ENCODE measurements at regions not wholly inside any gene's neighbourhood (a gene's known extent, or its start where the extent isn't known, plus 50 kb on each side); places are given as distances from the start of the nearest gene placed in this dataset.

DNA sequence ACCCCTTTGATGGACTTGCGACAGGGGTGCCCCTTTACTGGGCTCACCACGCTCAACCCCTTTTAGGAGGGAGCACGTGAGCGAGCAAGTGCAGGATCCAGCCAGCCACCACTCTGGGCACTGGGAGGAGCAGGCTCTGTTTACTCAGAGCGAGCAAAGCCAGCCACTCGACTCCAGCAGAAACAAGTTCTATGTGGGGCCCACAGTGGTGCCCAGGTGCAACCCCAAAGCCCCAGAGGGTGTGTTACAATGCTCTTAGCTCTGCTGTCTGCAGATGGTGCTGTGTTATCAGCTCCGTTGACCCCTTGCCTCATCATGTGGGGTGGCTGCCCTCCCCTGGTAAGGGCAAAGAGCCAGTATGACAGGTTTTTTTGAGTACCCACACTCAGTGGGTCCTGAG is 120.3 kb upstream of the SUCLG2 start:
- DNase-seq, result no peak

DNA sequence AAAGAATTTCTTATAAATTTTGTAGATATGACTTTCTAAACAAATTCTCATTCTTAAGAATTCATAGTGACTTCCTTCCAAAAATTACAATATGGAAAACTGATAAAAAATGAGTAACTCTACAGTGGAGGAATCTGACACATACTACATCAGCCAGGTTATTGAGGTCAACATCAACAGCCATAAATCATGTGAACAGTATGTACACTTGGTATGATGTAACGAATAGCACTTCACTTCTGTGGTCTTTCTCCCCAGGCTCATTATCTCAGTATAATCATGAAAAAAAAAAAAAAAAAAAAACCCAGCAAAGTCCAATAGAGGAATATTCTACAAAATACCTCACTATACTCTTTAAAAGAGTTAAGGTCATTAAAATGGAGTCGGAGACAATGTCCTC is 111.2 kb upstream of the SUCLG2 start:
- DNase-seq, result no peak

DNA sequence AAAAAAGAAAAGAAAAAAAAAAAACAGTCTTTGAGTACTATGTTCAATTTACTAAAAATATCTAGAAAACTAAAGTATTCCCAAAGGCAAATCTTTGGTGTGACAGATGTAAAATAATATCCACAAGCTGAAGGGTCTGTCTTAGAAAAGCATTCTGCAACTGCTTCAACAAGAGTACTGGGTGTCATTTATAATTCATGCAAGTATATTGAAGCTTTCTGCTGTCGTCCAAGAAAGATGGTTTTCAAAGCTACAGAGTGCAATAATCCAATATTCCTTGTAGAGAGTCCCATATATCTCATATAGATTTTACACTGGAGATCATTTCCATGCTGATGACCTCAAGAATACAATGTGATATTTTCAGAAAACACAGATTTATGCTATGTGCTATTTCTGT is 90.9 kb upstream of the SUCLG2 start:
- no peak for DNase-seq

DNA sequence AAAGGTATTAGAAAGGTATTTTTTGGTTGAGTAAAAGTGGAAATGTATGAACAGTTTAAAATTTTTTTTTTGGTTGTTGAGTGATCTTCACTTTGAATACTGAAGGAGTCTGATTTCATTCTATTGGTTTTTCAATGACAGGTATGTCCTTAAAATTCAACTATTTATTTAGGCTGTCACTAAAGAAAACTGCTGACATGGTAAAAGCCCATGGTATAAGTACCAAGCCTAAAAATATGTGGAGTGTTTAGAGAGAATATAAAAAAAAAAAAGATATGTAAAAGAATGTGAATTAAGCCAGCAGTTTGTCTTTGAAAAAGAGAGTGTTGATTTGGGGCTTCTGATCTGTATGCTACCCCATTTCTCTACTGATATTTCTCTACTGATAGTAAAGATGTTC is 90.3 kb upstream of the SUCLG2 start:
- DNase-seq, result no peak

DNA sequence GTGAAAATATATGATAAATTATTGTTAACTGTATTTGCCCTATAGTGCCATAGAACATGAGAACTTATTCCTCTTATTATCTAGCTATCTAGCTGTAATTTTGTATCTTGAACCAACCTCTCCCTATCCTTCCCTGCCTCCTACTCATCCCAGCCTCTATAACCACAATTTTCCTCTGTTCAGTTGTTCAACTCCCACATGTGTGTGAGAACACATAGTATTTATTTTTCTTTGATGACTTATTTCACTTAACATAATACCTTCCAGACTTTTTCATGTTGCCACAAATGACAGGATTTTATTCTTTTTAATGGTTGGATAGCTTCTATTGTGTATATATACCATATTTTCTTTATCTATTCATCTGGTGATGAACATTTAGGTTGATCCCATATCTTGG is 85.4 kb upstream of the SUCLG2 start:
- no peak for DNase-seq

DNA sequence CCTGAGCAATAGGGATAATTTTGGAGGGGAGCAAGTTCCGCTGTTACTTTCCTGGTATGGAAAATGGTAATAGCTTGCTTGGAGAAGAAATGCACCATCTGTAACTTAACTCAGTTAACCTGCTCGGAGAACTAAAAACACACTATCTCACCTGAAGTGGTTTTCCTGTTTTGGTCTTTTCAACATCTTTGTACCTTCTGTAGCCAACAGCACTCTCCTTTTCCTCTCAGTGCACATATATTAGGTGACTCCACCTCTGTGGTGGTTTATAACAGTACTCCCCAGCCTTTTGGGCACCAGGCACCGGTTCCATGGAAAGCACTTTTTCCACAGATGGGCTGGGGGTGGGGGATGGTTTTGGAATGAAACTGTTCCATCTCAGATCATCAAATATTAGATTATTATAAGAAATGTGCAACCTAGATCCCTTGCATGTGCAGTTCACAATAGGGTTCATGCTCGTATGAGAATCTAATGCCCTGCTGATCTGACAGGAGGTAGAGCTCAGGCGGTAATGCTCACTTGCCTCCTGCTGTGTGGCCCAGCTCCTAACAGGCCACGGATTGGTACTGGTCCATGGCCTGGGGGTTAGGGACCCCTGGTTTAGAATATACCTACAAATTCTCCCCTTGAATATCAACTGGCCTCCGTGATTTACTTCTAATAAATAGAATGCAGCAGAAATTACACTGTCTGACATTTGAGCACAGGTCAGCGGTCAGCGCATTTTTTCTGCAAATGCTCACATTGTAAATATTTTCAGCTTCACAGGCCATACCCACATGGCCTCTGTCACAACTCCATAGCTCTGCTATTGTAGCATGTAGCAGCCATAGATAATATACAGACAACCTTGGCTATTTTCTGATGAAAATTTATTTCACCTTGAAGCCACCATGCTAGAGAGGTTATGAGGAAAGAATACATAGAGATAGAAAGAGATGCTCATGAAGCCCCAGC is 83.8 kb upstream of the SUCLG2 start:
- no peak for DNase-seq

DNA sequence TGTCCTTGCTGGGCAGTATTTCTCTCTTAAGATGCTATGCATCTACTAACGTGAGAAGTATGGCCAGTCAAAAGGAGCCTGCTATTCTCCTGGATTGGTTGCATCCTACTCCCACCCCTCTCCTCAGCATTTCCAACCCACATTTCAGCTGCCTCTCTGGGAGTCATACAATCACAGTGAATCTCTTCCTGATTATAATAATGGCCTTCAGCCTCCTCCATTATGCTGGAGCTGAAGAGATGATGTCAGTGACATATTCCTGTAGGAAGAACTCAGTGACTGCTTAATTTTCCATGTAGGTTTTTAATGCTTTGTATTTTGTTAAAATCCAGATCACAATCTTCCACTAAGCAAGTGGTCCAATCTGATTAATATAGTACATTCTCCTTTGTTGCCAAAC is 82.7 kb upstream of the SUCLG2 start:
- DNase-seq, result no peak

DNA sequence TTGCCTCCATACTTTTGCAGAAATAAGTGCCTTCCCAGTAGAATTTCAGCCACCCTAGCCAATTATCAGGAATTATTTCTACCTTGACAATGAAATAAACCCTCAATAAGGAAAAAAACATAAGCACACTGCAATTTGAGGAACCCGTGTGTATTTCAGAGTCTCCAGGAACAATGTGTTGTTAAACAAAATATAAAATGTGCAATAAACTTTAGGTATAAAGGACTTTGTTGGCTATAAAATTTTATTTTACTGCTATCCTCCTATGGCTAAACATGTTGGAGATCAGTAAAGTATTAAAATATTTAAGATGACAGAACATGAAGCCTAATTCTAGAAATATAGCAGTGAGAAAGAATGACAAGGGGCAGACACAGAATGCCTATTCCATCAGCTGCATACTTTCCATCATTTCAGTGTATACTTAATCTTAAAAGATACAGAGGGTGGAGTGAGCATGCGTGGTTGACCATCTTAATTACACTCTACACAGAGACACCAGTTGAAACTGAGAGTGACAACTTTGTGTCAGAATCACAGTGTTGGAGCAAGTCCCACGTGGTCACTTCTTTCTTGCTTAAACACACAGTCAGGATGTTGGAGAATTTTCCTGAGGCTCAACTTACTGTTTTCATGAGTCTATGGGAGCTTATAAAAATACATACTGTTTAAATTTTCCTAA is 79.0 kb upstream of the SUCLG2 start:
- DNase-seq, result no peak

DNA sequence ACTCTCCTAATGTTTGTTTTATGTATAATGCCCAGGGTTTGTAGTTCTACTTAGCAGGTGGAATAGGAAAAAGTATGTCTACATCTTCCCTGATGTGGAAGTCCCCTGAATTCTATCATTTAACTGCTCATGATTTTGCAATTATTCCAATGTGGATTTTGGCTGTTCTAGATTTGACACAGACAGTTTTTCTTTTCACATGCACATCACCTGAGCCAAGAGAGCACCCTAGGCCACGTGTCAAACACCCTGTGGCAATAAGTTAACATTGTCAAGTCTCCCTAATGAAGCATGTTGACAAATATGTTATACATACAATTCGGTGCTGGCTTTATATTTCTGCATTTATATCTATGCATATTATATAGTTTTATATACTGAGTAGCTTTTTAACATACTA is 70.0 kb upstream of the SUCLG2 start:
- DNase-seq, result no peak

DNA sequence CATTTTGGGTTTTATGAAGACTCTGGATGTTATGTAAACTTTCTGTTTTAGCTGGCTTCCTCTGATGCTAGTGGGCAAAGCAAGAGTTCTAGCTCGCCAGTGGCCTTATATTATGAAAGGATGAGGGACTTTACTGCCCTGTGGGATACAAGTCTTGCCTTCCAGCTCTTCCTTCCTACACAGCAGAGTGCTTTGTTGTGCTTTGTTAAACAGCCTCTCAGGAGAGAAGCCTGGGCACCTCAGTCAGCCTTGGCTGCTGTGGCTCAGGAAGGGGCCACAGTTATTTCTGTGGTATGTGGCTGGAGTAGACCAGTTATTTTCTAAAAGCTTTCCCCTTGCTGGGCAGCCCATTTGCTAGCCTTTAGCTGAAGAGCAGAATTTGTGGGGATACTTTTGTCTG is 69.5 kb upstream of the SUCLG2 start:
- DNase-seq, result no peak

DNA sequence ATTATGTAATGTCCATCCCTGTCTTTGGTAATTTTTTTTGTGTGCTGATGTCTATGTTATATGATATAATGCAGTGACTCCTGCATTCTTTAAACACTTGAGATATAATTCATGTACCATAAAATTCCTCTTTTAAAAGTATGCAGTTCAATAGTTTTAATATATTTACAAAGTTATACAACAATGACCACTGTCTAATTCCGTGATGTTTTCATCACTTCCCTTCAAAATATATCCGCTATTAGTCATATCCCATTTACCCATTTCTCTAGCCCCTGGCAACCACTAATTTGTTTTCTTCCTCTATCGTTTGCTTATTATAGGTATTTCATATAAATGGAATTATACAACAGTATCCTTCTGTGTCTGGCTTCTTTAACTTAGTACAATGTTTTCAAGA is 64.9 kb upstream of the SUCLG2 start:
- no peak for DNase-seq

DNA sequence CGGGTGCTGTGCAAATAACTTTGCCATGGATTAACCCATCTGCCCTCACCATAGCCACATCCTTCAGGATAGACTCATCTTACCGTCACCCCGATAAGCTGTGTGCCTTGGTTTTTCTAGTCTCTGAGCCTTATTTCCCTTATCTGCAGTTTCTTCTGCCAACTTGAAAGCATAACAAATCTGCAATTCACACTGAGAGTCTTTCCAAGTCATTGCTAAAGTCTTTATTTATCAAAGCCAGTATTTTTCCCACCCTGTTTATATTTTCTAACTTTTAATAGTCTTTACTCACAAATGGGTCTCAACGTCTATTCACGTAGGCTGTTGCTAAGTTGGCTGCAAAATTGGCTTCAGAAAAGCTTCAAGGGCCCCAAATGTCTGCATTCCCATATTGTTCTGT is 61.6 kb upstream of the SUCLG2 start:
- DNase-seq, result no peak

DNA sequence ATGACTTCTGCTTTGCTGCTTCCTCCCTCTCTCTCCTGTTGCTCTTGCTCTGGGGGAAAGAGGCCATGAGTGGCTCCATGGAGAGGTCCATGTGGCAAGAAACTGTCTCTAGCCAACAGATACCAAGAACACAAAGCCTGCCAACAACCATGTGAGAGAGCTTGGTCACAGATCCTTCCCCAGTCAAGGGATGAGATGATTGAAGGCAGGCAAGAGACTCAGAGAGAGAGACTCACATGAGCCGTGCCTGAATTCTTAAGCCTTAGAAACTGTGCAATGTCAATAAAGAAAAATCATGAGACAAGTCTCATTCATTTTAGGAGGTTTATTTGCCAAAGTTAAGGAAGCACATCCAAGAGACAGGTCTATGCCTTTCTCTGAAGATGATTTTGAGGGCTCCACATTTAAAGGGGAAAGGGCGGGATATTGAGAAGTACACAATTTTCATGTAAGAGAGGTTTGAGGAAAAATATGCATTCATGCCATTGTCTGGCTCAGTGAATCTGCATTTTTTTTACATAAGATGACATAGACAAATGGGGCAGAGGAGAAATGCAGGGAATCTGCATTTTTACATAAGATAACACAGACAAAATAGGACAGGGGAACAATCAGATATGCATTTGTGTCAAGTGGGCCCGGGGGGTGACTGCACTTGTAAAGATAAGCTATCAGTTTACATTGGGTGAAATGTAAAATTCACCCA is 59.5 kb upstream of the SUCLG2 start:
- DNase-seq, result no peak

DNA sequence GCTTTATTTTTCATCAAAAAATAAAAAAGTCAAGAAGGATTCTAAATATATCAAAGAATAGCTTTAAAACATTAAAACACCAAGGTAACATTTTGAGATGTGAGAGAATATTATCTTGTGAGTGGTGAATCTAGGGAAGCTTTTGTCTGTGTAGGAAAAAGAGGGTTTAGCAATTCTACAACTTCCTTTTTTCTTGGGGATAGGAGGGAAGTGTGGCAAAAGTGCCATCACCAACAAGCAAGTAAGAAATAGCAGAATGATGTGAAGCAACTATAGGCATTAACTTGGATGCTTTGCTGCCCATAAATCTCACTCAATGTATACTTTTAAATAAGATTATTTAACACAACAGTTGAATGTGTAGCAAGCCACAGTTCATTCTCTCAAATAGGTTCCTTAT is 57.8 kb upstream of the SUCLG2 start:
- DNase-seq, result no peak

DNA sequence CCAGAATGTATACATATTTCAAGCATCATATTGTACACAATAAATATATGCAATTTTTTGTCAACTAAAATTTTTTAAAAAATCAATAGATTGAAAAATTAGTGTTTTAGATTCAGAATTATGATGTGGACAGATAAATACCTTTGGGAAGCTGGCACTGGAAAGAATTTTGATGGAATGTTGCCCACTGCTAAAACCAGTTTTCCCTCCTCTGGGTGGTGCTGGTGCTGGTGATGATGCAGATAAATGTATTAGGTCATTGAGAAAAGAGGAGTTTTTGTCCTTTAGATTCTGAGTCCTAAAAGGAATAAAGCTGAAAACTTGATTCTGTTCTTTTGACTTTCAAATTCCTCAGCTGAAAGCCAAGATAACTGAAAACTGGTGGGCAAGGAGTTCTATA is 56.0 kb upstream of the SUCLG2 start:
- no peak for DNase-seq

DNA sequence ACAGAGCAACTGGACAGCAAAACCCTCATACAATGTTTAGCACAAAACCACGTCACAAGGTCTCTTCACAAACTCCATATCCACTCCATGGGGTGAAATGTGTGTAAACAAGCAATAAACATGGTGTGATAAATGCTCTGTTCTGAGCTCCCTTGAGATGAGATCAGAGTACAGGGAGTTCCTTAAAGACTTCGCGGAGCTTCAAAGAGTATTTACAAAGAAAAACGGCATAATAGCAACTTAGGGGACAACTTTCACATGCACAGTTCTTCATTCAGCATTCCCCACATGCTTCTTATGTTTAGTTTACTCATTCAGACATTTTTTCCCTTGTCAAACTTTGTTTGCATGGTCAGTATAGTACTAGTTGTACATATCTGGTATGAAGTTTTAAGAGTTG is 52.5 kb upstream of the SUCLG2 start:
- no peak for DNase-seq

DNA sequence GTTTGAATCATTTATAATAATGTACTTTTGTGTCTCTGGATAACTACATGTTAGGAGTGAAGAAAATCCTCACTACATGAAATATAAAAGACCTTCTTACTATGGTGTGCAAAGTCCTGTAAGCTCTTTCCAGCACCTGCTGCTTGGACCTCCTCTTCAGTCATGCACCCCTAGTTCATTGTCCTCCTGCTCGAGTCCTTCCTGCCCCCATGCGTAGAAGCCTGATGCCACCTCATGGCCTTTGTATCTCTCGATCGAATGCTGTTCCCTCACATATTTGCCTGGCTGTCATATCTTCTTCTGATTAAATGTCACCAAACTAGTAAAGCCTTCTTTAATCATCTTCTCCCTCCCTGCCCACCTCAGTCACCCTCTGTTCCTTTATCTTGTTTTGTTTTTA is 49.9 kb upstream of the SUCLG2 start:
- DNase-seq, result no peak
